NCI-H187 treated with DMSO at 0.1 percent for 48 hours (cell line): ENCODE measurements at regions not wholly inside any gene's neighbourhood (a gene's known extent, or its start where the extent isn't known, plus 50 kb on each side); places are given as distances from the start of the nearest gene placed in this dataset.

Experiments
- DNase-seq: peaks from one replicate; lab custom pipeline; 2025; lab: John Stamatoyannopoulos, UW

- peak; percentile 3 for DNase-seq
Measured at GRCh38 chr22:42180349-42180842, 49.8 kb upstream of the CYP2D6 start.
